ENCODE measurements at regions not wholly inside any gene's neighbourhood (a gene's known extent, or its start where the extent isn't known, plus 50 kb on each side); places are given as distances from the start of the nearest gene placed in this dataset.
"Not testable (repeated sequence)": the region's sequence is repeated elsewhere in the genome, so short reads cannot be mapped to it uniquely, and the experiment has no call there.

- DNase-seq (ENCODE audit: low spot score) = not testable (repeated sequence)
Measured at GRCh38 chrX:79026742-79027141, 81.6 kb downstream of the P2RY10 start.

- no peak for DNase-seq (ENCODE audit: low spot score)
Measured at GRCh38 chrX:79035421-79035820, 90.2 kb downstream of the P2RY10 start.

- no peak for DNase-seq (ENCODE audit: low spot score)
Measured at GRCh38 chrX:79036157-79036880, 91.1 kb downstream of the P2RY10 start.

- no peak for DNase-seq (ENCODE audit: low spot score)
Measured at GRCh38 chrX:79065696-79066095, 78.8 kb upstream of the GPR174 start.

GRCh38 chrX:79078114-79078513, 66.4 kb upstream of the GPR174 start:
- no peak for DNase-seq (ENCODE audit: low spot score)

DNA sequence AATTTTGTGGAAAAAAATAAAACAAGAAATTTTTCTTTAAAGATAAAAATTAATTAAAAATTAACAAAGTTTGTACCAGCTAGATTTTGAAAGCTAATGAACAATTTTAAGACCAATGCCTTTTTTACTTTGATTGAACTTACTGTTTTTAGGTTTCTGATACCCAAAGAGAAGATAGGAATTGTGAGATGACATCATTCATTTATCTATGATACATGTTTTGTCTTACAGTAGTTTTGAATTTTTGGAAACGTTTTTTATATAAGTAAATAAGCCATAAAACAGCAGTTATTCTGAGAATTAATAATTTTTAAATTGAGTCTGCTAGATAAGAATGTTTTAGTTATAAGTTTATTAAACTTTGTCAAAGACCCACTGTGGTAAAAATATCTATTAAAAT, 65.0 kb upstream of the GPR174 start:
- DNase-seq (ENCODE audit: low spot score) = no peak

GRCh38 chrX:79080141-79080540, 64.3 kb upstream of the GPR174 start:
- DNase-seq (ENCODE audit: low spot score) = no peak

GRCh38 chrX:79081895-79082512, 62.5 kb upstream of the GPR174 start:
- peak; percentile 66 for DNase-seq (ENCODE audit: low spot score)

DNA sequence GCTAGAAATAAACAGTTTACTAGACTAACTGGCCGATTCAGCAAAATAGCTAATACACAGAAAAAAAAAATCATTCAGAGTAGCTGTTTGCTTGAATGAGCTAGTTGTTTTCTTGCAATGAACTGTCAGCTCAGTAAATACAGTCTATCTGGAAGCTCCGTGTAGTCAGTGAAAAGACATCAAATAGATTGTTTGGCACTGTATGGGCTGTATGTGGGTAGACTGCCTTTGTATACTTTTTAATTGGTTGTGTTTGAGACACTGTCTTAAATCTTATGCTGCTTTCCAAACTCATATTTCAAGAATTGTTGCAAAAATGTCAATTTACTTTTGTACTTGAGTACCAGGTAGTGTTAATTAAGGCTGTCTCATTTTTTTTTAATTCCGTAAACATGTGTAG, 61.6 kb upstream of the GPR174 start:
- DNase-seq (ENCODE audit: low spot score) = no peak

GRCh38 chrX:79084923-79085322, 59.6 kb upstream of the GPR174 start:
- DNase-seq (ENCODE audit: low spot score) = no peak

- DNase-seq (ENCODE audit: low spot score) = no peak
Measured at GRCh38 chrX:79089896-79090584, 54.4 kb upstream of the GPR174 start.

DNA sequence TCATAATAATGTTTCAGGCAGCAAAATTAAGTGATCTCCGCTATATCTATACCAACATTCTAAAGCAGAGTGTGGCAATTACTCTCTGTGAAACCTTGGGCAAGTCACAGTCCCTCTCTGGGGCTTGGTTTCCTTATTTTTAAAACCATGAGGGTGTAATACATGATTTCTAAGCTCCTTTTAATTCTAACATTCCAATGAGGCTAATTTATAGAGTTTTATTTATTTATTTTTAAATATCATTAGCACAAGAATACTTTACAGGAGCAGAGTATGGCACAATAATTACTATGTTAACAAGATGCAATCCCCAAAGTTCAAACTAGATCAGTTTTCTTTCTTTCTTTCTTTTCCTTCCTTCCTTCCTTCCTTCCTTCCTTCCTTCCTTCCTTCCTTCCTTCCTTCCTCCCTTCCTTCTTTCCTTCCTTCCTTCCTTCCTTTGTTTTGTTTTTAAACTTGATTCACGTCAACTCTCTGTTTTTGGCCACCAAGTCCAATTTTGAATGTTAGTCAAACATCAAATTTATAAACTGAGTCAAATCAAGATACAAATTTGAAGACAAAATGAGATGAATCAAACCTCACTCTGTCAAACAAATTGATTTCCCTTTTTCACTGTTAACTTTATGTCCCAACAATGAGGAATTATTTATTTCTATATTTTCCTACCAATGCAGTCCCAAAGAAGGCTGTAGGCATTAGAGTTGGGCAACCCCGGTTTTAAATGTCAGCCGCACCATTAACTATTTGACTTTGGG, 50.2 kb upstream of the GPR174 start:
- no peak for DNase-seq (ENCODE audit: low spot score)

Measured in RKO (cell line).